ENCODE measurements at regions not wholly inside any gene's neighbourhood (a gene's known extent, or its start where the extent isn't known, plus 50 kb on each side); places are given as distances from the start of the nearest gene placed in this dataset.

DNA sequence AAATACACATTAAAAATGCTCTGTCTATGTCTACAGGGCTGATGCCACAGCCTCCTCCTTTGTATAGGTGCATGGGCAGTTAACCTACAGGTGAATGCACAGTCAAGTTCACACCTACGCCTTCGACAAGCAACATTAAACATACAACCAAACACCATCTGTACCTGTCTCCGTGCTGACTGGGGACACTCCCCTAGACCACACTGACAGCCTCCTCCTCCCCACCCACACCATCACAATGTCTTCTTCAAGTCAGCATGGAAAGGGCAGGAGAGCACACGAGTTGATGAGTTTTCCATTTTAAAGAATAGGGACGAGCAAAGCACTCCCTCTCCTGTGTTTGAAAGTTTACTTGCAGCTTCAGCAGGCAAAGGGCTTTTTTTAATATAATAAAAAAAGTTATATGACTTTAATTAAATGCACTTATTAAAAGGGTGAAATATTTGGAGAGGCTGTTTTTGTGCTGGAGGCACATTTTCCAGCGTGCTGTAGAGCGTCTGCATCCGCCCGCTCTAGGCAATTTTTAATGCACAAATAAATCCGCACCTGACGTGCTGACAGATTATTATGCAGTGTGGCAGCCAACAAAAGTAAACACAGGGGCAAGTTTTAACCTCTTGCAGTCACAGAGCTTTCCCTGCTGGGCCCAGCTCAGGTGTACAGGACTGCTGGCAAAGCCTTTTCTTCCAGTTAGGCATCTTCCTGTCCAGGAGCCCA is 367.9 kb downstream of the SOX9 start:
- Histone ChIP-seq H3K27ac (peak overlapping the region; percentile 6), H3K79me2 (peaks cover 78% of the 10 kb centered on the region), H3K4me2 (peak overlapping the region; percentile 55), H3K9me3 (ENCODE audit: low read depth) (no peaks in the 10 kb centered on the region), H4K20me1 (ENCODE audit: insufficient read depth, poor library complexity, severe bottlenecking) (no peaks in the 10 kb centered on the region), H3K4me3 (no peak overlapping the region), H2AFZ (no peak overlapping the region), H3K27me3 (no peaks in the 10 kb centered on the region), H3K36me3 (replicated peaks; ENCODE audit: insufficient read depth, low read depth) (no peaks in the 10 kb centered on the region), H3K4me1 (ENCODE audit: insufficient read depth) (peaks cover 4% of the 10 kb centered on the region), H3K9me2 (replicated peaks; ENCODE audit: insufficient read depth) (no peaks in the 10 kb centered on the region)
- 64% methylated on average over 11 of the region's 11 CpGs for WGBS (ENCODE audit: low lambda C conversion rate, missing lambda C conversion rate)
- DNase-seq (ENCODE audit: low spot score): no peak
- TF ChIP-seq EZH2 (IDR thresholded peaks at IDR 0.05; ENCODE audit: borderline replicate concordance): no peak
- no peak for TF ChIP-seq EZH2phosphoT487 (IDR thresholded peaks at IDR 0.05; ENCODE audit: low read depth, severe bottlenecking, unreplicated experiment)
- TF ChIP-seq, protein P1, sequence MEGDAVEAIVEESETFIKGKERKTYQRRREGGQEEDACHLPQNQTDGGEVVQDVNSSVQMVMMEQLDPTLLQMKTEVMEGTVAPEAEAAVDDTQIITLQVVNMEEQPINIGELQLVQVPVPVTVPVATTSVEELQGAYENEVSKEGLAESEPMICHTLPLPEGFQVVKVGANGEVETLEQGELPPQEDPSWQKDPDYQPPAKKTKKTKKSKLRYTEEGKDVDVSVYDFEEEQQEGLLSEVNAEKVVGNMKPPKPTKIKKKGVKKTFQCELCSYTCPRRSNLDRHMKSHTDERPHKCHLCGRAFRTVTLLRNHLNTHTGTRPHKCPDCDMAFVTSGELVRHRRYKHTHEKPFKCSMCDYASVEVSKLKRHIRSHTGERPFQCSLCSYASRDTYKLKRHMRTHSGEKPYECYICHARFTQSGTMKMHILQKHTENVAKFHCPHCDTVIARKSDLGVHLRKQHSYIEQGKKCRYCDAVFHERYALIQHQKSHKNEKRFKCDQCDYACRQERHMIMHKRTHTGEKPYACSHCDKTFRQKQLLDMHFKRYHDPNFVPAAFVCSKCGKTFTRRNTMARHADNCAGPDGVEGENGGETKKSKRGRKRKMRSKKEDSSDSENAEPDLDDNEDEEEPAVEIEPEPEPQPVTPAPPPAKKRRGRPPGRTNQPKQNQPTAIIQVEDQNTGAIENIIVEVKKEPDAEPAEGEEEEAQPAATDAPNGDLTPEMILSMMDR (IDR thresholded peaks at IDR 0.05; ENCODE audit: poor library complexity): no peak

DNA sequence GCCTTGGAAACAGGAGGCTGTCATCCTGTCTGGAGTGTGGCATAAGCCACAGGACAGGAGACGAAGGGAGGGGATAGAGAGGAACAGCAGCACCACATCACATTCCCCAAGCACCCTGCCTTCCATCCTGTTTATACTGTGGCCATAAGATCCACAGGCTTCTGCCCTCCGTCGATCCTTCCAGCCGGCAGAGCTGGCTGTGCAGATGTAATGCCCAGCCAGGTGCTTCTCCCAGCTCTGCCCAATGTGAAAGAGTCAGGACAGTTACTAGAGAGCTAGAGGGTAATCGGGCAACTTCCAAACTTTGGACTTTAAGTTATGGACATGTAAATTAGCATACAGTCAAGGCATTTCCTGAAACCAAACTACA is 368.4 kb downstream of the SOX9 start:
- no peak overlapping the region for H3K4me3 ChIP-seq
- H4K20me1 ChIP-seq (ENCODE audit: insufficient read depth, poor library complexity, severe bottlenecking): no peaks in the 10 kb centered on the region
- no peak overlapping the region for H2AFZ ChIP-seq
- no peak for TF ChIP-seq EZH2 (IDR thresholded peaks at IDR 0.05; ENCODE audit: borderline replicate concordance)
- TF ChIP-seq EZH2phosphoT487 (IDR thresholded peaks at IDR 0.05; ENCODE audit: low read depth, severe bottlenecking, unreplicated experiment): no peak
- TF ChIP-seq, protein P1 (IDR thresholded peaks at IDR 0.05; ENCODE audit: poor library complexity): no peak
- H3K9me3 ChIP-seq (ENCODE audit: low read depth): no peaks in the 10 kb centered on the region
- peaks cover 4% of the 10 kb centered on the region for H3K4me1 ChIP-seq (ENCODE audit: insufficient read depth)
- H3K36me3 ChIP-seq (replicated peaks; ENCODE audit: insufficient read depth, low read depth): no peaks in the 10 kb centered on the region
- peaks cover 78% of the 10 kb centered on the region for H3K79me2 ChIP-seq
- H3K4me2 ChIP-seq: peak overlapping the region; percentile 55
- H3K27me3 ChIP-seq: no peaks in the 10 kb centered on the region
- 62% methylated on average over 5 of the region's 5 CpGs for WGBS (ENCODE audit: low lambda C conversion rate, missing lambda C conversion rate)
- H3K27ac ChIP-seq: peak overlapping the region; percentile 6
- no peak for DNase-seq (ENCODE audit: low spot score)
- H3K9me2 ChIP-seq (replicated peaks; ENCODE audit: insufficient read depth): no peaks in the 10 kb centered on the region

DNA sequence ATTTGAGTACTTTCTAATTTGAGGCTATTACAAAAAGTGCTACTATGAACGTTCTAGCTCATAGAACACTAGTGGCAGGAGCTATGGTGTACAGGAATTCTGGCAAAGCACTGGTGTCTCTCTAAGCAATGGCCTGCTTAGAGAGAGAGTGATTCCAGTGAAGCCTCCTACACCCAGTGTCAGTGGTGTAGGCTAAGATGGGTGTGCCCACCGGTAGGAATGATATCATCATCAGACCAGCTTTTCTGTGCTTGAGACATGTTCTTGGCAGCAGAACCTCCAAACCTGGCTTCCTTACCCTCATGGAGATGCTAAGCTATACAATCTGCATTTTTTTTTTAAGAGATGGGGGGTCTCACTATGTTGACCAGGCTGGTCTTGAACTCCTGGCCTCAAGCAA is 370.3 kb downstream of the SOX9 start:
- H3K79me2 ChIP-seq: peaks cover 79% of the 10 kb centered on the region
- no peak overlapping the region for H3K4me3 ChIP-seq
- no peaks in the 10 kb centered on the region for H4K20me1 ChIP-seq (ENCODE audit: insufficient read depth, poor library complexity, severe bottlenecking)
- TF ChIP-seq, protein P1 (IDR thresholded peaks at IDR 0.05; ENCODE audit: poor library complexity): no peak
- no peak for TF ChIP-seq EZH2 (IDR thresholded peaks at IDR 0.05; ENCODE audit: borderline replicate concordance)
- TF ChIP-seq EZH2phosphoT487 (IDR thresholded peaks at IDR 0.05; ENCODE audit: low read depth, severe bottlenecking, unreplicated experiment): no peak
- WGBS (ENCODE audit: low lambda C conversion rate, missing lambda C conversion rate): 90% methylated on average over 2 of the region's 2 CpGs
- no peak overlapping the region for H3K27ac ChIP-seq
- H3K9me3 ChIP-seq (ENCODE audit: low read depth): no peaks in the 10 kb centered on the region
- no peaks in the 10 kb centered on the region for H3K36me3 ChIP-seq (replicated peaks; ENCODE audit: insufficient read depth, low read depth)
- no peak overlapping the region for H3K4me2 ChIP-seq
- no peaks in the 10 kb centered on the region for H3K27me3 ChIP-seq
- H3K4me1 ChIP-seq (ENCODE audit: insufficient read depth): peaks cover 4% of the 10 kb centered on the region
- no peak for DNase-seq (ENCODE audit: low spot score)
- H2AFZ ChIP-seq: no peak overlapping the region
- no peaks in the 10 kb centered on the region for H3K9me2 ChIP-seq (replicated peaks; ENCODE audit: insufficient read depth)
